Activated T-cell treated with anti-CD3 and anti-CD28 coated beads for 24 hours (primary cell): ENCODE measurements at regions not wholly inside any gene's neighbourhood (a gene's known extent, or its start where the extent isn't known, plus 50 kb on each side); places are given as distances from the start of the nearest gene placed in this dataset.

Experiments
- DNase-seq: peaks from one replicate; pipeline ENCODE4 v3.0.0-alpha.2; 2020; ENCODE audit warnings: low read depth

DNA sequence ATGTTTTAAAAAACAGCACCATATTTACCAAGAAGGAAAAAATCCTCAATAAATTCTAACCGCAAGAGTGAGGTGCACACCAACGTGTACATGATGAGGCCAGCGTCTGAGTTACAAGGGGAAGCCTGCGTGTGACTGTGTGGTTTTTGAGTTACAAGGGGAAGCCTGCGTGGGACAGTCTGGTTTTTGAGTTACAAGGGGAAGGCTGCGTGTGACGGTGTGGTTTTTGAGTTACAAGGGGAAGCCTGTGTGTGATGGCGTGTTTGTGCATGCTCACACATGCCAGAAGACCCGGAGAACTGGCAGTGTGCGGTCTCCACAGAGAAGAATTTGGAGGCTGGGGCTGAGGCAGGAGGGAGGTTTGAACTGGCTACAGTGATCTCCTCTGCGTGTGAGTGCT lies 1376.4 kb downstream of the TBC1D22A start:
- DNase-seq: no peak

GRCh38 chr22:48138427-48138826 lies 1376.0 kb downstream of the TBC1D22A start:
- no peak for DNase-seq

DNA sequence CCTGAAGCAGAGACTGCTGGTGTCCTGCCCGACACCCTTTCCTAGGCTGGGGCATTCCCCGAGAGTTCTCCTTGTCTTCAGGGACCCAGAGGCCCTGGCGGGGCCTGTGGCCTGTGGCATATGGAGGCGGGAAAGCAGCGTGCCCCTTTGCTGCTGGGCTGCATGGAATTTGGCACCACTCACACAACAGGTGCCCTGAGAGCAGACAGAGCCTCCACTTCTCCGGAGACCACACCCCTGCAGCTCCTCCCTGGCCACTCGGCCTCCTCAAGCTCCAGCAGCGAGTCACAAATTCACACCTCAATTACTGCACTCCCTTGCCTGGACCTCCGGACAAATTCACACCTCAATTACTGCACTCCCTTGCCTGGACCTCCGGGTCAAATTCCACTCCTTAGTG lies 1375.2 kb downstream of the TBC1D22A start:
- no peak for DNase-seq

- no peak for DNase-seq
These were observed 1373.1 kb downstream of the TBC1D22A start for GRCh38 chr22:48135592-48135991.

DNA sequence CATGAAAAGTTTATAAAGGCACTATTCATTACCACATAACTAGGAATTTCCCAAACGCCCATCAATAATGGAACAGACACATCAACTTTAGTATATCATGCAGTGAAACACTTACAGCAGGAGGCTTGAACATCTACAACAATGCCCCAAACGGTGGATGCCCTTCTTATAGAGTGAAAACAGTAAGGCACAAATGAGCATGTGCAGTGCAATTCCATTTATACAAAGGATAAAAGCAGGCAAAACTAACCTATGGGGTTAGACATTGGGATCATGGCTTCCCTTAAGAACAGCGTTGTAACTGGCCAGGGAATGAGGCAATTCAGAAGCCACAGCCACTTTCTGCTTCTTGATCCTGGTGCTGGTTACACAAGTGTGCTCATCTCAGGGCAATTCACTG lies 1363.0 kb downstream of the TBC1D22A start:
- DNase-seq: no peak

GRCh38 chr22:48121984-48122383 lies 1359.5 kb downstream of the TBC1D22A start:
- no peak for DNase-seq

DNA sequence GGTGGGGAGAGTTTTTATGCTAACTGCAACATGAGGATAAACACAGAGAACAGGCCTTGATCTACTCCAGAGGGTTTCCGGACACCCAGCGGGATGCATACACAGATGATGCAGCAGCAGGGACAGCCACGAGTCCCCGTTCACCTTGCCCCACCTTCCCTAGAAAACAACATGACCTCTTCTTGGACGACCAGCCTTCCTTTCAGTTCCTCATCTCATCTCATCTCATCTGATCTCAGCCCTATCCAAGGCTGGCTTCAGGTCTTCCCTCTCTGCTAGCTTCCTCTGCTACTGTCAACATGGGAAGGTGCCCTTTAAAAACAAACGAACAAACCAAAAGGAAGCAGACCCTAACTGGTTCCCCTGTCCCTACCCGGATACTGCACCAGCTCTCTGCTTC lies 1356.2 kb downstream of the TBC1D22A start:
- DNase-seq: no peak

- no peak for DNase-seq
These were observed 1354.4 kb downstream of the TBC1D22A start for GRCh38 chr22:48116871-48117270.

DNA sequence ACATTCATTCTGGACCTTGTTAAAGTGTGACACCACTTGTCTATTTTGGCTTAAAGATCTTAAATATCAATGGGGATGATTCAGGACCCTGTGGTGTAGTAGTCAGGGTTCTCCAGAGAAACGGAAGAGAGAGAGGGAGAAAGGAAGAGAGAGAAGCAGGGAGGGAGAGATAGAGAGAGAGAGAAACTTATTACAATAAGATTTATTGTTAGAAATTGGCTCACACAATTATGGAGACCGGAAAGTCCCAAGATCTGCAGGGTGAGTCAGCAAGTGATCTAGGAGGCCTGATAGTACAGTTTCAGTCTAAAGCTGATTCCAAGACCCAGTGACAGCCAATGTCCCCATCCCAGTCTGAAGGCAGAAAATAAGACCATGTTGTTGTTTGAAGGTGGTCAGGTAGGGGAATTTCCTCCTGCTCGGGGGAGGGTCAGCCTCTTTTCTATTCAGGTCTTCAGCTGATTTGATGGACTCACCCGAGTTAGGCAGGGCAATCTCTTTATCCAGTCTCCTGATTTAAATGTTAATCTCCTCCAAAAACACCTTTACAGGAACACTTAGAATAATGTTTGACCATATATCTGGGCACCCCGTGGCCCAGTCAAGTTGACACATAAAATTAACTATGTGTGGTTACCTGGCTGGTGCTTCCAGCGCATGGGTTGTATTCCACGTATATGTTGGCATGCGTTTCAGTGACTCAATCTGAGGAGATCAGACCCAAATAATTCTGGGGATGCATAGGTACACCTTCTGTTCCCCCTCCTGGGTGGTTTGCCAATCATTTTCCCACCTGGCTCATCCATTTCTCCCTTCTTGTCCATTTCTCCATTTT lies 1350.5 kb downstream of the TBC1D22A start:
- DNase-seq: no peak

DNA sequence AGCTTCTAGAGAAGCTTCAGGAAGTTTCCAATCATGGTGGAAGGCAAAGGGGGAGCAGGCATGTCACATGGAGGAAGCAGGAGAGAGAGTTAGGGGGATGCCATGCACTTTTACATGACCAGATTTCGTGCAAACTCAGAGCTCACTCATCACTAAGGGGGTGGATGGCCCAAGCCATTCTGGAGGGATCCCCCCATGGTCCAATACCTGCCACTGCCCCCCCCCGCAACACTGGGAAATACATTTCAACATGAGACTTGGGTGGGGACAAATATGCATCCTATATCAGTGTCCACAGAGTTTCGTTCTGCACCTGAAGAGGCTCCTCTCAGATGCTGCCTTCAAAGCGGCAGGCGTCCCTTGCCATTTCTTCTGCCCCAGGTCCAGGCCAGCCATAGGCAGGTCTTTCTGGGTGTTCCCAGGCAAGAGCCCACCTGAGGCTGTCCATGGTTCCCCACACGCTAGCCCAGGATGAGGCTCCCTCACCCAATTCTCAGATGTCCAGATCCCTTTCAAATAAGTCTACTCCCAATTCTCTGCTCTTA lies 1344.3 kb downstream of the TBC1D22A start:
- DNase-seq: no peak

DNA sequence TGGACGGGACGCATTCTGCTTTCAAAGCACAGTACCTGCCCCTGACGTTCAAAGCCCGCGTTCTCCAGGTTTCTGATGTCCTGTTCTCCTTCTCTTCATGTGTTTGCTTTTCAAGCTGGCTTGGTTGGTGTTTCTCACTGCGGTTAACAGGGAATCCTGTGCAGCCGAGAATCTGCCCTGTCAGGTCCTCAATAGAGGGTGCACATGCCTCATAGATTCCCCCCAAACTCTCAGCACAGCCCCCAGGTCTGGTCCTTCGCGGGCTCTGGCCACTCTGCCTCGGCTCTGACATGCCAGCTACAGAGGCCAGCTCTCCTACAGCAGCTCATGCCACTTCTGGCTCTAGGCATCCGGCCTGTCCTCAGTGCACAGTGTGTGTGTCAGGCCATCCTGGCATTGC lies 1343.8 kb downstream of the TBC1D22A start:
- no peak for DNase-seq

GRCh38 chr22:48105259-48105658 lies 1342.8 kb downstream of the TBC1D22A start:
- no peak for DNase-seq

GRCh38 chr22:48104766-48105165 lies 1342.3 kb downstream of the TBC1D22A start:
- DNase-seq: no peak

DNA sequence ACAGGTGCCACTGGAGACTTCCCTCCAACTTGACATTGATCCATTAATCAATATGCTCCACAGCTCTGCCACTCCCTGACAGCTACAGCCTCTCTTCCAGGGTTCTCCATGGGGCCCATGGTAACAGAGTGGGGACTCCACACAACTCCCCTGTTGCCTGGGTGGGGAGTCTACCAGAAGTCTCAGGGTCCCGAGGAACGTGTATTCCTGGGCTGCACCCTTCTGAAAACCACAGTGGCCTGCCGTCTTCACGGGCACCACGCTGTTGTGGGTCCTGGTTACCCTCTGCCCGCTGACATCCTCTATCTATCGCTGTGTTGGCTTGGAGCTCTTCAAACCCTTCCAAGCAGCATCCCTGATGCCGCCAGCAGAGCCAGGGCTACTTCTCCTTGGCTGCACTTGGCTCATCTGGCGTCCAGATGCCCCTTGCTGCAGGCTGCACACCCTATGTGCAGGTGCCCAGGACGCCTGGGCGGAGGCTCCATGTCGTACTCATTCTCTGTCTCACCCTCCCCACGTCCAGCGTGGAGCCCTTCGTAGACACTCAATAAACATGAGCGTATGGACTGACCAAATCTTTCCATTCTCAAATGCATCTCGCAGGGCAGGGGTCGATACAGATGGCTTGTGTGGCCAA lies 1341.8 kb downstream of the TBC1D22A start:
- no peak for DNase-seq

GRCh38 chr22:48103126-48103875 lies 1340.9 kb downstream of the TBC1D22A start:
- no peak for DNase-seq

DNA sequence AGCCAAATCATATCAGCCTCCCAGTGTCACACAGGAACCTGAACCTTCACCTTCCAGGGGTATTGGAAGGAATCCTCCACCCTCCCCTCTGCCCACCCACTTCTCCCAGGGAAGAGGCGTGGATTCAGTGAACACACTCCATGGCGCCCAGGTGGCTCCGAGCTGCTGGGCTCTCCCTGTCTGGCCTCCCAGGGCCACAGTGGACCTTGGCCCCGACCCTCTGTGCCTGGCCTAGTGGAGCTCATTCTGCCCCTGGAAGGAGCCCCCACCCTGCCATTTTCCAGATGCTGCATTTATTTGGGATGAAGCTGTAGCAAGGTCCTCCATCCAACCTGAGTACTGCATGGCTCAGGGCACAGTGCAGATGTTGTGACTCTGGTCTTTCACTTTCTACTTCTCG lies 1340.1 kb downstream of the TBC1D22A start:
- DNase-seq: no peak

- no peak for DNase-seq
These were observed 1339.3 kb downstream of the TBC1D22A start for GRCh38 chr22:48101704-48102103.

DNA sequence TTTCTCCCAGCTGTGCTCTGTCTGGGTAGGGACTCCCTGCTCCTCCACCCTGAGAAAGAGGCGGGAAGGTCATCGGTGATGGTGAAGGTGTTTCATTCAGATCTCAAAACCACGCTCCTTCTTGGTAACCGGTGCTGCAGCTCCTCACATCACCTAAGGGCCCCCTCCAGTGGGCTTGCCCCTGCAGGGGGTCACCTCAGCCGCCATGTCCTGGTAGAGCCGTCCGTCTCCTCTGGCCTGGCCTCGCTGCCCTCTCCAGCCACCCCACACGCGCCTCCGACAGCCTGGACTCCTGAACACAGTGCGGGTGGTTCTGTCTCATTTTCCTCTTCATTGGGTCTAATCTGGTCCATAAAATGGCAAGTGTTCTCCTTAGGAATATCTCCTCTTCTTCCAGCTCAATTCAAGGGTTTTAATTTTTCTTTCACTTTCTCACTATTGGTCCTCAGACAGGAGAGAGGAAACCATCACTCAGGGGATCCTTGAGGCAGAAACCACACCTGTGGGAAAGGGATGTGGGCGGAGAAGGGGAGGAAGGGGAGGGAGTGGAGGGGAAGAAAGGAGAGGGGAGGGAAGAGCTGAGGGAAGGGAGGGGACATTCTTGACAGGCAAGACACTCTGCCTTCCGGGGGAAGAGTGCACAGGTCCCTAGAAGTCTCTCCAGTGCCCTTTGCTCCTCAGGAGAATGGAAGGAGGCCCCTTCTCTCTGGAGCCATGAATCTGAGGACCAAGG lies 1338.4 kb downstream of the TBC1D22A start:
- no peak for DNase-seq

DNA sequence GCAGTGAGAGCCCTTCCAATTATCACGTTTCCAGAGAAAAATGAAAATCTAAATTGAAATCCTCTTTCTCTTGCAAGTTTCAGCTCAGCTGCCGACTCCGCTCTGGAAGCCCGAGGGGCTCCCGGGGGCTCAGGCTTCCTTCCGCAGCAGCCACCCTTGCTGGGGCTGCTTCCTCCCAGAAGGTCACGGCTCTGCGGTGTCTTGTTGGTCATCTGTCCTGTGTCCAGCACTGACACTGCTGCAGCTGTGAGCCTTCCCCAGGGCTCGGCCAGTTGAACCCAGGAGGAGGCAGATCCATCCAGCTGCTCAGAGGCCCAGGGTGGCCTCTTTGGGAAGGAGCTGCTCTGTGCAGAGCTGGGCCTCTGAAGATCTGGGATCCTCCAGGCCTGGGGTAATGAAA lies 1337.2 kb downstream of the TBC1D22A start:
- DNase-seq: no peak

GRCh38 chr22:48099251-48099650 lies 1336.8 kb downstream of the TBC1D22A start:
- no peak for DNase-seq

DNA sequence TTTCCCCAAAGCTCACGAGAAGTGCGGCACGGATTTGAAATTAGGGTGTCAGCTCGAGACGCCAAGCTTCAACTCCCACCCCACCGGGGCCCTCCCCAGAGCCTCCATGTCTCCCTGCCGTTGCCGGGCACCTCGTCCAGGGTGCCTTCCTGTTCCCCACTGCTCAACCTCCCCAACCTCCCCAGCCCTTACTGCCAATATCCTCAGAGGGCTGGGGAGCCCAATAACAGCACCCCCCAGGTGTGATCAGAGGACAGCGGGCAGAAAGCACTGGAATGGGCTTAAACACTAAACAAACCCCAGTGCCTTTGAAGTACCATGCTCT lies 1336.4 kb downstream of the TBC1D22A start:
- no peak for DNase-seq

- DNase-seq: no peak
These were observed 1335.9 kb downstream of the TBC1D22A start for GRCh38 chr22:48098243-48098920.
